ENCODE measurements at regions not wholly inside any gene's neighbourhood (a gene's known extent, or its start where the extent isn't known, plus 50 kb on each side); places are given as distances from the start of the nearest gene placed in this dataset.

GRCh38 chr13:34847766-34848165 lies 94.3 kb upstream of the NBEA start:
- no peaks in the 10 kb centered on the region for H3K4me1 ChIP-seq (ENCODE audit: control insufficient read depth in 1 of 2, insufficient read depth in 2 of 2, low read length in 2 of 2)
- no peak for DNase-seq
- no peak overlapping the region for H3K27ac ChIP-seq (ENCODE audit: low read depth in 1 of 2, low read length in 2 of 2)
- Mint-ChIP-seq H3K27me3 (ENCODE audit: low read depth in 3 of 3) (no peaks in the 10 kb centered on the region), H3K36me3 (no peaks in the 10 kb centered on the region), H3K9me3 (peaks cover 0 to 10% (median 2%) of the 10 kb centered on the region in 7 donors), H3K4me1 (no peaks in the 10 kb centered on the region), H3K27ac (no peak overlapping the region), H3K4me3 (no peak overlapping the region)
- H4K20me1 ChIP-seq (ENCODE audit: insufficient read depth, low read length): no peaks in the 10 kb centered on the region
- H2AFZ ChIP-seq (ENCODE audit: insufficient read depth, low read depth, low read length, poor library complexity, severe bottlenecking): no peak overlapping the region
- intact Hi-C loops (cut with micrococcal nuclease): no loop called here
- no peak overlapping the region for H3K4me2 ChIP-seq (replicated peaks; ENCODE audit: extremely low read depth, low read length, poor library complexity, severe bottlenecking)
- no peak overlapping the region for H3K4me3 ChIP-seq (replicated peaks in 1 of 3; ENCODE audit: low read depth in 2 of 3, low read length in 3 of 3)
- no peak for TF ChIP-seq CTCF (IDR thresholded peaks at IDR 0.05)
- H3K36me3 ChIP-seq (replicated peaks in 1 of 2; ENCODE audit: control insufficient read depth in 1 of 2, insufficient read depth in 2 of 2, low read length in 2 of 2): no peaks in the 10 kb centered on the region
- peaks cover 0 to 3% of the 10 kb centered on the region in 2 donors for H3K9me3 ChIP-seq (replicated peaks in 1 of 2; ENCODE audit: control insufficient read depth in 1 of 2, insufficient read depth in 1 of 2, low read length in 2 of 2)
- no peaks in the 10 kb centered on the region for H3K79me2 ChIP-seq (ENCODE audit: insufficient read depth, low read length)
- WGBS (ENCODE audit: insufficient coverage): 90% methylated on average over 3 of the region's 3 CpGs
- H3K9ac ChIP-seq (ENCODE audit: insufficient read depth, low read length, poor library complexity, severe bottlenecking): no peak overlapping the region
- H3K27me3 ChIP-seq (ENCODE audit: control insufficient read depth in 2 of 2, insufficient read depth in 2 of 2, low read length in 2 of 2): no peaks in the 10 kb centered on the region

- no peak overlapping the region for H3K4me3 ChIP-seq (replicated peaks in 1 of 3; ENCODE audit: low read depth in 2 of 3, low read length in 3 of 3)
- Mint-ChIP-seq H3K9me3 (peaks cover 0 to 10% (median 2%) of the 10 kb centered on the region in 7 donors), H3K4me1 (no peaks in the 10 kb centered on the region), H3K4me3 (no peak overlapping the region), H3K27ac (no peak overlapping the region), H3K36me3 (no peaks in the 10 kb centered on the region), H3K27me3 (ENCODE audit: low read depth in 3 of 3) (no peaks in the 10 kb centered on the region)
- H2AFZ ChIP-seq (ENCODE audit: insufficient read depth, low read depth, low read length, poor library complexity, severe bottlenecking): no peak overlapping the region
- no peak for DNase-seq
- H3K9me3 ChIP-seq (replicated peaks in 1 of 2; ENCODE audit: control insufficient read depth in 1 of 2, insufficient read depth in 1 of 2, low read length in 2 of 2): peaks cover 0 to 3% of the 10 kb centered on the region in 2 donors
- TF ChIP-seq CTCF (IDR thresholded peaks at IDR 0.05): no peak
- no peaks in the 10 kb centered on the region for H3K4me1 ChIP-seq (ENCODE audit: control insufficient read depth in 1 of 2, insufficient read depth in 2 of 2, low read length in 2 of 2)
- H3K9ac ChIP-seq (ENCODE audit: insufficient read depth, low read length, poor library complexity, severe bottlenecking): no peak overlapping the region
- no peaks in the 10 kb centered on the region for H3K36me3 ChIP-seq (replicated peaks in 1 of 2; ENCODE audit: control insufficient read depth in 1 of 2, insufficient read depth in 2 of 2, low read length in 2 of 2)
- H3K27me3 ChIP-seq (ENCODE audit: control insufficient read depth in 2 of 2, insufficient read depth in 2 of 2, low read length in 2 of 2): no peaks in the 10 kb centered on the region
- H3K27ac ChIP-seq (ENCODE audit: low read depth in 1 of 2, low read length in 2 of 2): no peak overlapping the region
- no peak overlapping the region for H3K4me2 ChIP-seq (replicated peaks; ENCODE audit: extremely low read depth, low read length, poor library complexity, severe bottlenecking)
- H3K79me2 ChIP-seq (ENCODE audit: insufficient read depth, low read length): no peaks in the 10 kb centered on the region
- intact Hi-C loops (cut with micrococcal nuclease): no loop called here
- no peaks in the 10 kb centered on the region for H4K20me1 ChIP-seq (ENCODE audit: insufficient read depth, low read length)
Measured at GRCh38 chr13:34849406-34849805, 92.7 kb upstream of the NBEA start.
